HG03139 (cell line): ENCODE measurements at regions not wholly inside any gene's neighbourhood (a gene's known extent, or its start where the extent isn't known, plus 50 kb on each side); places are given as distances from the start of the nearest gene placed in this dataset.

Experiments used
- ATAC-seq: cut with Tn5 transposase; IDR thresholded peaks from one replicate; pipeline ENCODE4 v1.9.1; 2021; ENCODE audit not compliant: unreplicated experiment

DNA sequence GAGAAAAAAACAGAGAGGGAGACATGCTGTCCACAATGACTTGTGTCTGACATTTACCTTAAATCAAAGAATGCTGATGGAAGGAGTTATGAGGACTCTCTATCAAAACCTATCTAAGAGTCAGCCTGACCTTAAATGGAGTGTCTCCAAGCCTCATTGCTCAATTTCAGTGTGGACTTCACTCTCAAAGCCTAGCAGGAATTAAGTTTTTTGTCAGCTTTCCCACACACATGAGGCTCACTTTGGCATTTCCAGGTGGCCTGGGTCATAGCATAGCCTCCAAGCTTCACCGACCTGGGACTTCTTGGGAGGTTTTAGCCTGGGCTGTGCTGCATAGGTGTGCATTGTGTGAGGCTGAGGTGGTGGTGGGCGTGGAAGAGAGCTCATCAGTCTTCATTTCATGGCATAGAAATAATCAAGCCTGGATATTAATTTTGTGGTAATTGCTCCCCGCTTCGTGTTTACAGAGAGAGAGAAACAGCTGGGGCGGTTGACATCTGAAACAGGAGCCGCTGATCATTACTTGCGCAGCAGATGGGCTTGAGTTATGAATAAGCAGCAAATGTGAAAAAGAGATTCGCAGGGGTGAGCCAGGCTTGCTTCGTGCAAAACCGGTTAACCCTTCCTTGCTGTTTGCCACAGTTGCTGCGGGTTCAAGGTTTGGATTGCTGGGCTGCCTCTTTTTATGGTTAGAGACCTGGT lies 647.8 kb downstream of the INHBA start:
- ATAC-seq: no peak

GRCh38 chr7:41053820-41054219 lies 649.1 kb downstream of the INHBA start:
- no peak for ATAC-seq

GRCh38 chr7:41052736-41053135 lies 650.2 kb downstream of the INHBA start:
- ATAC-seq: no peak

DNA sequence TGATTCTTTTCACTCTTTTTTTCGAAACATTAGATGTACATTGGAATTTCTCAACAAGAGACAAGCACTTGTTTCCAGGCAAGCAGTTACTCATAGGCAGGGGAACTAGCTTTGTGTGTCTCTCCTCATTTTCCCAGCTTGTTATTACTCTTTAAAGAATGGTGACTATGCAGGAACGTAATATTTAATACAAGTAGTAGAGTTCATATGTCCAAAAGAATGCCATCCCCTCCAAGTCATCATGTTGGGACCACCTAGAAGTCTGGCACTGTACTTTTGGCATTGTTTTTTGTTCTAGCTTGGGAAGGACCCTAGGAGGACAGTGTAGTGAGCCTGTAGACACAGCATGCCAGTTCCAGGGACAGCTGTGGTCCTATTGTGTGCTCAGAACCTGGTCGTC lies 650.7 kb downstream of the INHBA start:
- ATAC-seq: no peak

- no peak for ATAC-seq
Measured at GRCh38 chr7:41051535-41051934, 651.4 kb downstream of the INHBA start.

GRCh38 chr7:41051062-41051461 lies 651.8 kb downstream of the INHBA start:
- ATAC-seq: no peak

GRCh38 chr7:41048771-41049170 lies 654.1 kb downstream of the INHBA start:
- no peak for ATAC-seq

DNA sequence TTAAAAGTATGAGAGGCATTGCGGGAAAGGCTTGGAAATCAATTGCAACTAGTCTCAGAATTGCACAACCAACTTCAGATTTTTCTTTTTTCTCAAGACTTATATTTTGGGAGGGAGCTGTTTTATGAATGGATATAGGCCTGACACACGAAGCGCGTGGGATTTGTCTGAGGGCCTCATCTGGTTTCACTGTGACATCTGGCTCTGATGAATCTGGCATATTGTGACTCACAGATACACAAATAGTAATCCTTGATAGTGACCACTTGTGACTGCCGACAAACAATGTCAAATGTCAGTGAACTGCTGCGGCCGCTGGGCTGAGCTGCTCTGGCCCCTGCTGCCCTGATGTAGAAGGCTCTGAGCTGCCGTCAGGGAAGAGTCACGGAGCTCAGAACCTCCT lies 655.1 kb downstream of the INHBA start:
- no peak for ATAC-seq

- ATAC-seq: no peak
Measured at GRCh38 chr7:41047211-41047610, 655.7 kb downstream of the INHBA start.

- no peak for ATAC-seq
Measured at GRCh38 chr7:41046776-41047175, 656.1 kb downstream of the INHBA start.

DNA sequence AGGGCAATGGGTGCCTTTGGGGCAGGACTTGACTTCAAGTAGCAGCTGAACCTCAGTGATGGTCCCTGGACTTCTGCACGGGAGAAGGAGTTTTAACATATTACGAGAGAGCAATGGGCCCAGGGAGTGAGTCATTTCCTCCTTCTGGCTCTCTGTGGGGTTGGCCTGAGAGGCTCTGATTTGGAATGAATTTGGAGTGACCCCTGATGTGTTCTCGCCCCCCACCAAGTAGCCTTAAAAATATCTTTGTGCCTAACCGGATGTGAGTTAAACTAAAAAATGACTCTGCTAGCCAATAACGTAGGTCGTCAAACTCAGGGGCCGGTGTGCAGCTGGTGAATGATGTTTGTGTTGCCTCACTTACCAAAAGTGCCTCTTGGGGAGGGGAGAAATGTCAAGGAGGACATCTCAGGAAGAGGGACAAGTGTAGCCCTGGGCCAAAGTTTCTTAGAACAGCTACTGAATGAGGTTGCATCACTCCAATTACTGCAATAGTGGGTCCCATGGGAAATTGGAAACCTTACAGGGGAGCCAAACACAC lies 656.6 kb downstream of the INHBA start:
- ATAC-seq: no peak

DNA sequence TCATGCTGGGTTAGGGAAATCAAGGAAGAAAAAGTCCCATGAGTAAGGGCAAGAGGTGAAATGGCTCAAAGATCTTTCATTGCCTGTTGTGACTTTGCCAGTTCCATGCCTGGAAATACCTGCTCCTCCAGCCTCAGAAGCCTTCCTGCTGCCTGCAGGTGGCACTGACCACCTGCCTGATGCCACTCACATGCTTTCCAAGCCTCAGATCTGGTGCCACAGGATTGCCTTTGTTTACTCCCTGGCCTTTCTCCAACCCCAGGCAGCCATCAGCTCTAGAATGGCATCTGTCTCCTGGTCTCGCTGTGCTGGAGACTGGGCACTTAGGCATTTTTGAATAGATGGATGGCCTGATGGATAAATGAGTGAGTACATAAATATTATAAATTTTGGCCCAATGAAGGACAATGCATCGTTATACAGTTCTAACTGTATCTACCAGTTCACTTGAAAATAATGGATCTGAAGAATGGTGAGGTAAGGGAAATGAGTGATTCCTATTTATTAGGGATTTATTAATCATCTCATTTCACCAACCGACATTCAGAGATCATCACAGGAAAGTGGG lies 657.2 kb downstream of the INHBA start:
- ATAC-seq: no peak

- no peak for ATAC-seq
Measured at GRCh38 chr7:41039981-41040380, 662.9 kb downstream of the INHBA start.

DNA sequence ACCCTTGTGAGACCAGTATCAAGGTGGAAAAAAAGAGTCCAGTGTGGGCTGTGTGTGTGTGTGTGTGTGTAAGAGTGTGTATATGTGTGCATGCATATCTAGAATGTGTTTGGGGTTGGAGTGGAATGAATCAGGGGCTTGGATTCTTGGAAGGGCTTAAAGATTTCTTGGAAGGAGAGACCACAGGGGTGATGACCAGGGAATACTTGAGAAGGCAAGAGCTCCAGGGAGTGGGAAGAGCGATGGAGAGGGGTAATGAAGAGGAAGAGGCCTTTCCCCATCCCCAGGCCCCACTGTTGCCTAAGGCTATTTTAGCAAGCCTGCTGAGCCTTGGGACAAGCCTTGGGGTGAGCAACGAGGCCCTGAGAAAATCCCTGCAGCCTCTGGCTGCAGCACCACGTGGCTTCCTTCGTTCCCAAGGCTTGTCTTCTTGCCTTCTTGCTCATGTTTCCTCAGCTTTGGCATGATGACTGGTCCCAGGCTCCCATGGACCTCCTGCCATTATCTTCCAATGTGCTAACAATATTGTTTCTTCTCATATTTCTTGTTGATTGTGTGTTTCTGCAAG lies 663.4 kb downstream of the INHBA start:
- ATAC-seq: no peak

GRCh38 chr7:41038211-41038610 lies 664.7 kb downstream of the INHBA start:
- ATAC-seq: no peak

- no peak for ATAC-seq
Measured at GRCh38 chr7:41037691-41038090, 665.2 kb downstream of the INHBA start.

GRCh38 chr7:41035794-41036193 lies 667.1 kb downstream of the INHBA start:
- ATAC-seq: no peak

DNA sequence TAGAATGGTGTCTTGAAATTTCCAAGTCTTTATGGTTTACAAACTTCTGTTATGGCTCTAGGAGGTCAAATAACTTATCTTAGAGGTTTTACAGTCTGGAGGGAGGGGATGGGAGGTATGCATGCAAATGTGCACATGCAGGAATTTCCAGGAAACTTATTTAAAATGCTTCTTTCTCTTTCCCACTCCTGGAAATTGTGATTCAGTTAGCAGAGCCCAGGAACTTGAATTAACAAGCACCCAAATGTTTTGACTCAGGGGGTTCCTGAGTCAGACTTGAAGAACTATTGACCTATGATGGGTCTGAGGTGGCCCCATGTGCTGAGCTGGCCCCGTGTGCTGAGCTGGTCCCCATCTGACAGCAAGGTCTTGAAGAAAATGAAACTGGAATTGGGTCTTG lies 669.4 kb downstream of the INHBA start:
- no peak for ATAC-seq

DNA sequence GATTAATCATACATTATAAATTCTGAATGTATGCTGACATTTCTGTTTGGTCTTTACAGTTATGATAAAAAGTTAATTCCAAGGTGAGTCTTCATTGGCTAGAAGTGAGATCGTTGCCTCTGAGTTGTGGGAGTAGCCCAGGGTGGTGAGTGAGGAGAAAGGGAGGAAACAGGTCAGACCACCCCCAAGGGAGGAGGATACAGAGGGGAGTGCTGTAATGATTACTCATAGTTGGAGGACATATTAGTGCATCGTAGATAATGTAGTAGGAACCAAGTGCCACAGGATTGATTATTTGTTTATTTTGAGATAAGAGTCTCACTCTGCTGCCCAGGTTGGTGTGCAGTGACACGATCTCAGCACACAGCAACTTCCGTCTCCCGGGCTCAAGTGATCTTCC lies 672.2 kb downstream of the INHBA start:
- no peak for ATAC-seq

DNA sequence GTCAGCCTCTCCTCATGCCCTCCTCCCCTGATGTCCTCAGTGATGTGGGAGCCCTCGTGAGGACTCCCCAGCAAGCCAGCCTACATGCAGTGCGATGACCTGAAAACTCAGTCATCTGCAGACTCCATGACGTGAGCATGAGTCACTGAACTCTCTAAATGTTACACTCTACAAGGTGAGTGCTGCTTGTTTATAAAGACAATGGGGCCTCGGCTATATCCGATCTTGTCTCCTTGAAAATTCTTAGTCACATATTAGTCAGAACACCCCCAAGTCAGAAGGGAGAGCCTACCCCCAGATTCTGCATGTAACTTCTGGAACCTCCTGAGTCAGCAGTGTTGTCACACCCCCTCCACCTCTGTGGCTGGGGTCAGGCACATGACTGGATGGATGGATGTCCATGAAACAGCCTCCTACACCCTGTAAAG lies 673.8 kb downstream of the INHBA start:
- no peak for ATAC-seq

GRCh38 chr7:41028580-41028979 lies 674.3 kb downstream of the INHBA start:
- ATAC-seq: no peak

GRCh38 chr7:41027428-41028115 lies 675.3 kb downstream of the INHBA start:
- ATAC-seq: no peak
